AG09309 (cell line): ENCODE measurements at regions not wholly inside any gene's neighbourhood (a gene's known extent, or its start where the extent isn't known, plus 50 kb on each side); places are given as distances from the start of the nearest gene placed in this dataset.

Experiments
- DNase-seq: peaks from one replicate; pipeline ENCODE4 v3.0.0-alpha.2; 2010; ENCODE audit warnings: low read depth
- H3K4me3 ChIP-seq: 2 replicates; pipeline ENCODE4 v1.5.1; 2011; ENCODE audit warnings: mild to moderate bottlenecking, low read depth, low read length, moderate library complexity; ENCODE audit not compliant: control insufficient read depth
- TF ChIP-seq, protein P1 (sequence below): IDR thresholded peaks from 2 replicates; pipeline ENCODE4 v1.5.1; 2011; ENCODE audit warnings: mild to moderate bottlenecking, low read depth, low read length, inconsistent platforms; ENCODE audit not compliant: insufficient read depth, control insufficient read depth; ENCODE audit errors: missing control alignments

DNA sequence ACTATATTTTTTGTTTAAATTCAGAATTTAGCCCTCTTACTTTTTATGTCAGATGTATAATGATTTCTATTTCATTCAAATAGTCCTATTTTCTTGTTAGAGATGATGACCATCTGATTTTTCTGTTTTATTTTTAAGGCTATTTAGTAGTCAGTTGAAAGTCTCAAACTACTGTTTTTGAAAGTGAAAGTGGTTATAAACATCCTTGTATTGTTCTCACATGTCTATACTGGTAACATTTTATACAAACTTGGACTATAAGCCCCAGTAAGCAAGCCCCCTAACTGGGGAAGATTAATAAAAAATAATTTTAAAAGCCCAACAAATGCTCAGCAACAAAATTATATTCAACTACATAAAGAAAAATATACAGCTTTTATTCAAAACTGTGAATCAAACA is 271.3 kb upstream of the RGS18 start:
- H3K4me3 ChIP-seq = no peak overlapping the region
- TF ChIP-seq, protein P1, sequence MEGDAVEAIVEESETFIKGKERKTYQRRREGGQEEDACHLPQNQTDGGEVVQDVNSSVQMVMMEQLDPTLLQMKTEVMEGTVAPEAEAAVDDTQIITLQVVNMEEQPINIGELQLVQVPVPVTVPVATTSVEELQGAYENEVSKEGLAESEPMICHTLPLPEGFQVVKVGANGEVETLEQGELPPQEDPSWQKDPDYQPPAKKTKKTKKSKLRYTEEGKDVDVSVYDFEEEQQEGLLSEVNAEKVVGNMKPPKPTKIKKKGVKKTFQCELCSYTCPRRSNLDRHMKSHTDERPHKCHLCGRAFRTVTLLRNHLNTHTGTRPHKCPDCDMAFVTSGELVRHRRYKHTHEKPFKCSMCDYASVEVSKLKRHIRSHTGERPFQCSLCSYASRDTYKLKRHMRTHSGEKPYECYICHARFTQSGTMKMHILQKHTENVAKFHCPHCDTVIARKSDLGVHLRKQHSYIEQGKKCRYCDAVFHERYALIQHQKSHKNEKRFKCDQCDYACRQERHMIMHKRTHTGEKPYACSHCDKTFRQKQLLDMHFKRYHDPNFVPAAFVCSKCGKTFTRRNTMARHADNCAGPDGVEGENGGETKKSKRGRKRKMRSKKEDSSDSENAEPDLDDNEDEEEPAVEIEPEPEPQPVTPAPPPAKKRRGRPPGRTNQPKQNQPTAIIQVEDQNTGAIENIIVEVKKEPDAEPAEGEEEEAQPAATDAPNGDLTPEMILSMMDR = no peak
- DNase-seq = no peak

DNA sequence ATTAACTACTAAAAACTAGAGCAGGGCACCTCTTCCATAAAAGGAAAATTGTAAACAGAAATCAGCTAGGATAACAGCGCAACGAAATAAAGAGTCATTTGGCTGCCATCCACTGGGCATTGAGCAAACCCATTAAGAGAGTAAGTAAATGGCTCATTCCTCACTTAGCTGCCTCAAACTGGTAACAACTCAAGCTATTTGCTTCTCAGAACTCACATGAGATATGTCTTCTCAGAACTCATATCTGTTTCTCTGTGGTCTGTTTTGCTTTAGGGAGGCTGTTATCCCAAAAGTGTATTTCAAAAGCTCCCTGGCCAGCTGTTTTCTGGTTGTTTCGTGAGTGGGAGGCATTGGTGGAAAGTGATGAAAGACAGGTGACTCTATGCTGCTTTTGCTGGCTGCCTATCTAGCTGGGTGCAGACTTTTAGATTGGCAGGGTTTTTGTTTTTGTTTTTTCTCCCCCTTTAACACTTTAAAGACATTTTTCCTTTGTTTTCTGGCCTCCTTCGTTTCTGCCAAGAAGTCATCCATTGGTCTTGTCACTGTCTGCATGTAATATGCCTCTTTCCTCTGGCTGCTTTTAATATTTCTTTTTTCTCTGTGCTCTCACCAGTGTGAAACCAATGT is 269.2 kb upstream of the RGS18 start:
- DNase-seq = no peak
- no peak overlapping the region for H3K4me3 ChIP-seq
- TF ChIP-seq, protein P1 = no peak

DNA sequence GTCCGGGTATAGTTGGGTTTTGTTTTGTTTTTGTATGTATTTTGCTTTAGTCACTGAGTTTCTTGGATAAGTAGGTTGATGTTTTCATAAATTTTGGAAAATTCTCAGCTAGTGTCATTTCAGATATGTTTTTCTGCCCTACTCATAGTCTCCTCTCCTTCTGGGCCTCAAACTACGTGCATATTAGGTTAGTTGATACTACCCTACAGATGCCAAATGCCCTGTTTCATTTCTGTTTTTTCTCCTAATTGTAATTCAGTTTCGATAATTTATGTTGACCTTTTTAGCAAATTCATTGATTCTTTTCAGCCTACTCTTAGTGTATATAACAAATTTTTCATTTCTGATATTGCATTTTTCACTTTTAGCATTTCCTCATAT is 268.6 kb upstream of the RGS18 start:
- TF ChIP-seq, protein P1 = no peak
- no peak for DNase-seq
- no peak overlapping the region for H3K4me3 ChIP-seq

DNA sequence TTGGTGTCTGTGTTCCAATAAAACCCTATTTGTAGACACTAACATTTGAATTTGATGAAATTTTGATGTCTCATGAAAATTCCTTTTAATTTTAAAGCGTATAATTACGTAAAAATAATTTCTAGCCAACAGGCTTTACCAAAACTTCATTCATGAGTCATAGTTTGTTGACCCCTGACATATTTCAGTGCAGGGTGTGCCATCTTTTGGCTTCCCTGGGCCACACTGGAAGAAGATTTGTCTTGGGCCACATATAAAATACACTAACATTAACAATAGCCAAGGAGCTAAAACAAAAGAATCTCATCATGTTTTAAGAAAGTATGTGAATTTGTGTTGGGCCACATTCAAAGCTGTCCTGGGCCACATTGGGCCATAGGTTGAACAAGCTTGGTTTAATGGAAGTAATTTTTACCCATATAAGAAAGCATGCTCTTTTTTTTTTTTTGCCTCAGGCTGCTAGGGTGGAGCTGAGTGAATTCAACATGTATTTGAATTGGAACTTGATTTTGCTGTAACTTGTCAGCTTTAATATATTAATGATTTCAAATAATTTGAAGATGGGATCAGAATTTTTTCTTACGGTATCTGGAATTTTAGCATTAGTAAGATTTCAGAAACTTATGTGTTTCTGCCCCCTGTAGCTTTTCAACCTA is 267.7 kb upstream of the RGS18 start:
- TF ChIP-seq, protein P1 = no peak
- H3K4me3 ChIP-seq = no peak overlapping the region
- DNase-seq = no peak

DNA sequence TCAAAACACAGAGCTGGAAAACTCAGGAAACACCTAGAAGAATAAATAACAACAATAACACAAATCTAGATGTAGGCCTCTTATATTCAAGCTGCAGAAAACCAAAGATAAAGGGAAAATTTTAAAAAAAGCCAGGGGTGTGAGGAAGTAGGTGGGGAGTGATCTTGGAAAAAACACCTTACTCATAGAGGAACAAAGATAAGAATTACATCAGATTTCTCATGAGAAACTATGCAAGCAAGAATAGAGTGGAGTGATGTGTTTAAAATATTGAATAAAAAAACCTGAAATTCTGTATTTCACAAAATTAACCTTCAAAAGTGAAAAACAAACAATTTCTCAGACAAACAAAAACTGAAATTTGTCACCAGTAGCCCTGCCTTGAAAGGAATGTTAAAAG is 265.5 kb upstream of the RGS18 start:
- no peak overlapping the region for H3K4me3 ChIP-seq
- TF ChIP-seq, protein P1 = no peak
- DNase-seq = no peak

DNA sequence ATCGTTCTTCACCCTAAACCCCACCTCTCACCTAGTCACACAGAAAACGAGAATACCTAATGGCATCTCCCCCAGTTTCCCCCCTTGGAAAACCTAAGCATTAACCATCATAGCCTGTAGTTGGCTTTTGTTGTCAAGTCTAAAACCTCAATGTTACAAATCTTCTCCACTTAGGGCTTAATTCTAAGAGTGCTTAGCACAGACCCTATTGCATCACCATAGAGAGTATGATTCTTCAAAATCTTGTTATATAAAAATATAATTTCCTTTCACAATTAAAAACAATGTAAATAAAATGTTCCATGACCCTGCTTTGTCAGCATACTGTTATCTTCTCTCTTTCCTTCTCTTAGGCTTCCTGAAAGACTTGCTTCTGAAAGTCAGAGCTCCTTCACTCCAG is 263.2 kb upstream of the RGS18 start:
- no peak for DNase-seq
- H3K4me3 ChIP-seq = no peak overlapping the region
- TF ChIP-seq, protein P1 = no peak
